ENCODE measurements at regions not wholly inside any gene's neighbourhood (a gene's known extent, or its start where the extent isn't known, plus 50 kb on each side); places are given as distances from the start of the nearest gene placed in this dataset.

DNA sequence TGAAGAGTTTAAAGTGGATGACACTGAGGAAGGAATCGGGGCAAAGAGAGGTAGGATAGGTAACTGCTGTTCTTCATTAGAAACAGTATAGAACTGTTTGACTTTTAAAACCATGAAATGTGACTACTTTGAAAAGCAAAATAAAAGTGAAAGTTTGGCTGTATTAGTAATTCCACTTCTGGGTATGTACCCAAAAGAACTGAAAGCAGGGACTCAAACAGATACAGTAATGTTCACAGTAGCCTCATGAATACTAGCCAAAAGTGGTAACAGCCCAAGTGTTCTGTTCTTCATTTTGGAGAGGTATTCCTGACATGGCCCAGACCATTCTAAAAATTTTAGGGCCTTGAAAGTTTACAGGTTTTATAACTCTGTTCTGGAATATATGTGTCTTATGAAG lies 1055.4 kb downstream of the TBL1XR1 start:
- H3K4me1 ChIP-seq (replicated peaks; ENCODE audit: insufficient read depth), result no peaks in the 10 kb centered on the region
- ChIA-PET CTCF (no interaction called here), POLR2A (ENCODE audit: unreplicated experiment) (no interaction called here)
- no peak for DNase-seq
- H3K9me3 ChIP-seq (ENCODE audit: insufficient read depth, low read depth), result no peaks in the 10 kb centered on the region
- intact Hi-C loops (cut with micrococcal nuclease; ENCODE audit: unreplicated experiment), result no loop called here
- H2AFZ ChIP-seq, result no peak overlapping the region
- H3K4me3 ChIP-seq, result no peak overlapping the region
- no peaks in the 10 kb centered on the region for H3K79me2 ChIP-seq (ENCODE audit: low read depth)
- TF ChIP-seq, protein P1, sequence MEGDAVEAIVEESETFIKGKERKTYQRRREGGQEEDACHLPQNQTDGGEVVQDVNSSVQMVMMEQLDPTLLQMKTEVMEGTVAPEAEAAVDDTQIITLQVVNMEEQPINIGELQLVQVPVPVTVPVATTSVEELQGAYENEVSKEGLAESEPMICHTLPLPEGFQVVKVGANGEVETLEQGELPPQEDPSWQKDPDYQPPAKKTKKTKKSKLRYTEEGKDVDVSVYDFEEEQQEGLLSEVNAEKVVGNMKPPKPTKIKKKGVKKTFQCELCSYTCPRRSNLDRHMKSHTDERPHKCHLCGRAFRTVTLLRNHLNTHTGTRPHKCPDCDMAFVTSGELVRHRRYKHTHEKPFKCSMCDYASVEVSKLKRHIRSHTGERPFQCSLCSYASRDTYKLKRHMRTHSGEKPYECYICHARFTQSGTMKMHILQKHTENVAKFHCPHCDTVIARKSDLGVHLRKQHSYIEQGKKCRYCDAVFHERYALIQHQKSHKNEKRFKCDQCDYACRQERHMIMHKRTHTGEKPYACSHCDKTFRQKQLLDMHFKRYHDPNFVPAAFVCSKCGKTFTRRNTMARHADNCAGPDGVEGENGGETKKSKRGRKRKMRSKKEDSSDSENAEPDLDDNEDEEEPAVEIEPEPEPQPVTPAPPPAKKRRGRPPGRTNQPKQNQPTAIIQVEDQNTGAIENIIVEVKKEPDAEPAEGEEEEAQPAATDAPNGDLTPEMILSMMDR (conservative IDR thresholded peaks at IDR 0.05), result no peak
- TF ChIP-seq EZH2 (IDR thresholded peaks at IDR 0.05; ENCODE audit: low read depth), result no peak
- H4K20me1 ChIP-seq (ENCODE audit: insufficient read depth), result no peaks in the 10 kb centered on the region
- no peaks in the 10 kb centered on the region for H3K36me3 ChIP-seq (ENCODE audit: low read depth)
- no peak overlapping the region for H3K4me2 ChIP-seq
- H3F3A ChIP-seq (ENCODE audit: insufficient read depth, low read depth), result no peaks in the 10 kb centered on the region
- no peak overlapping the region for H3K27ac ChIP-seq
- BruUV-seq (replicated peaks), result no TSS peak
- no peaks in the 10 kb centered on the region for H3K27me3 ChIP-seq (ENCODE audit: insufficient read depth, low read depth)
- no peaks in the 10 kb centered on the region for H3K9me2 ChIP-seq (ENCODE audit: insufficient read depth)

DNA sequence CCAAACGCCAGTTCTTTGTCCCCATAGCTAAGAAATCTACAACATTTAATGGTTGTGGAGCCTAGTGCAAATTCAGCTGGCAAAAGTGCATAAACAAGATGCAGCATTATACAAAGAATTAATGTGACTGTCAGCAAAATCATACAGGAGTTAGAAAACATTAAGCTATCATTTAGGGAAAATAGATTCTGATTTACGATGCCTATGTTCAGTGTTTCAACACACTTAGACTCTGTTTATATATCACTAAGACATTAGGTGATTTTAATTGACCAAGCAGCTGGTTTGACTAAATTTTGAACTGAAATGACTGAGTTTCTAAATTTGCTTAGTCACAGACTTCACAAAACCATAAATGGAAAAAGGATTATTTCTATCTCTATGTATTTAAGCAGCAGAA lies 1076.8 kb downstream of the TBL1XR1 start:
- ChIA-PET POLR2A (ENCODE audit: unreplicated experiment) (no interaction called here), CTCF (no interaction called here)
- Histone ChIP-seq H2AFZ (no peak overlapping the region; the same call in 1 of the 2 replicates), H3K27me3 (ENCODE audit: insufficient read depth, low read depth) (no peaks in the 10 kb centered on the region), H3K4me1 (replicated peaks; ENCODE audit: insufficient read depth) (no peaks in the 10 kb centered on the region), H3K4me3 (no peak overlapping the region), H3K79me2 (ENCODE audit: low read depth) (no peaks in the 10 kb centered on the region), H3K27ac (no peak overlapping the region), H3F3A (ENCODE audit: insufficient read depth, low read depth) (no peaks in the 10 kb centered on the region), H3K9me2 (ENCODE audit: insufficient read depth) (no peaks in the 10 kb centered on the region), H3K4me2 (no peak overlapping the region), H3K36me3 (ENCODE audit: low read depth) (no peaks in the 10 kb centered on the region), H4K20me1 (ENCODE audit: insufficient read depth) (no peaks in the 10 kb centered on the region), H3K9me3 (ENCODE audit: insufficient read depth, low read depth) (no peaks in the 10 kb centered on the region)
- intact Hi-C loops (cut with micrococcal nuclease; ENCODE audit: unreplicated experiment), result no loop called here
- no TSS peak for BruUV-seq (replicated peaks)
- no peak for TF ChIP-seq EZH2 (IDR thresholded peaks at IDR 0.05; ENCODE audit: low read depth)
- TF ChIP-seq, protein P1 (conservative IDR thresholded peaks at IDR 0.05), result no peak
- no peak for DNase-seq

DNA sequence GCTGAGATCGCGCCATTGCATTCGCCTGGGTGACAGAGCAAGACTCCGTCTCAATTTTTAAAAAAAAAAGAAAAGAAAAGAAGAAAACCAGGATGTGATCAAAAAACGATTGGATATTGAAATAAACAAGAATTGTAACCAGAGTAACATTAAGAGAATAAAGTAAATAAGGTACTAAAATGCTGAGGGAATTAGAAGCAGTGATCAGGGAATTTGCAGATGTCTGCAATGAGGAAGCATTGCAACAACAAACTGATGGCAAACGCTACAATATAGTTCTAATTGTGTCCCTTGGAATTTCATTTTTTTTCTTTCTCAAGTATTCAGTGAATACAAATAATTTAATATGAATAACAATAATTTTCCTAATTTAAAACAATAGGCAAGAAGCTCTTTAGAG lies 1077.5 kb downstream of the TBL1XR1 start:
- 0 out of 2 replicates have a peak overlapping the region, but pooled peaks have one; percentile 5 for H2AFZ ChIP-seq
- TF ChIP-seq, protein P1 (conservative IDR thresholded peaks at IDR 0.05), result no peak
- no peak for TF ChIP-seq EZH2 (IDR thresholded peaks at IDR 0.05; ENCODE audit: low read depth)
- DNase-seq, result no peak
- no peaks in the 10 kb centered on the region for H3F3A ChIP-seq (ENCODE audit: insufficient read depth, low read depth)
- no peaks in the 10 kb centered on the region for H4K20me1 ChIP-seq (ENCODE audit: insufficient read depth)
- intact Hi-C loops (cut with micrococcal nuclease; ENCODE audit: unreplicated experiment), result no loop called here
- no peak overlapping the region for H3K4me3 ChIP-seq
- no peaks in the 10 kb centered on the region for H3K4me1 ChIP-seq (replicated peaks; ENCODE audit: insufficient read depth)
- H3K27ac ChIP-seq, result no peak overlapping the region
- ChIA-PET POLR2A (ENCODE audit: unreplicated experiment) (no interaction called here), CTCF (no interaction called here)
- H3K27me3 ChIP-seq (ENCODE audit: insufficient read depth, low read depth), result no peaks in the 10 kb centered on the region
- H3K79me2 ChIP-seq (ENCODE audit: low read depth), result no peaks in the 10 kb centered on the region
- no peak overlapping the region for H3K4me2 ChIP-seq
- H3K9me3 ChIP-seq (ENCODE audit: insufficient read depth, low read depth), result no peaks in the 10 kb centered on the region
- no peaks in the 10 kb centered on the region for H3K9me2 ChIP-seq (ENCODE audit: insufficient read depth)
- H3K36me3 ChIP-seq (ENCODE audit: low read depth), result no peaks in the 10 kb centered on the region
- BruUV-seq (replicated peaks), result no TSS peak

Measured in PC-9 (cell line).